HEK293T (cell line): ENCODE measurements at regions not wholly inside any gene's neighbourhood (a gene's known extent, or its start where the extent isn't known, plus 50 kb on each side); places are given as distances from the start of the nearest gene placed in this dataset.

Experiments used
- CTBP1 ChIP-seq: fragments of 450-650 bp; IDR thresholded peaks from 2 replicates; pipeline ENCODE4 v1.6.1; 2016; ENCODE audit warnings: borderline replicate concordance
- FOXA1 ChIP-seq: fragments of 450-650 bp; IDR thresholded peaks from 2 replicates; pipeline ENCODE4 v1.6.1; 2016; ENCODE audit warnings: mild to moderate bottlenecking

DNA sequence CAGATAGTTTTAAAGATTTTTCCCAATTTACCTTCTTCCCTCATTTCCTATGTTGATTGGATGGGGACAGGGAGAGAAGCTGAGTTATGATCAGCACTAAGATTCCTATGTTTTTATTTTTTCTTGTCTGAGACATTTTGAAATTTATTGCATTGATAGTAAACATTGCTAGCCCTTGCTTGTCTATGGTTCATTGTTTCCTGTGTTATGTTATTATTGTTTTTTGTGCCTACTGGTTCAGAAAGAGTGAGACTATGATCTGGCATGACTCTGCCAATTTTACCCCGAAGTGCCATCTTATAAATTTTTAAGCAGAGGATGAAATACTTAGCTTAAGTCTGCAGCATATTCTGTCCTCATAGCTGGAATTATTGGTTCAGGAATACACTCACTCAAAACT lies 478.5 kb downstream of the MBD2 start:
- TF ChIP-seq CTBP1 (no peak), FOXA1 (no peak)
